Neural progenitor cell (in vitro differentiated cells): ENCODE measurements at regions not wholly inside any gene's neighbourhood (a gene's known extent, or its start where the extent isn't known, plus 50 kb on each side); places are given as distances from the start of the nearest gene placed in this dataset.

Experiments used
- DNase-seq: peaks from one replicate; pipeline ENCODE4 v3.0.0-alpha.2; 2016; ENCODE audit warnings: low spot score
- H2AFZ ChIP-seq: fragments of 200-600 bp; sonication (generic); replicated peaks from 2 replicates; pipeline ENCODE4 v1.6.1; 2016; ENCODE audit warnings: antibody characterized with exemption
- H3F3A ChIP-seq: fragments of 200-600 bp; sonication (generic); 2 replicates; pipeline ENCODE4 v1.6.1; 2016; ENCODE audit warnings: antibody characterized with exemption, low read depth
- H3K27ac ChIP-seq: fragments of 200-600 bp; sonication (generic); 2 replicates; pipeline ENCODE4 v1.5.1; 2016; ENCODE audit warnings: mild to moderate bottlenecking
- H3K27me3 ChIP-seq: fragments of 200-600 bp; sonication (generic); 2 replicates; pipeline ENCODE4 v1.6.1; 2016; ENCODE audit warnings: mild to moderate bottlenecking, moderate library complexity
- H3K36me3 ChIP-seq: fragments of 200-600 bp; sonication (generic); 2 replicates; pipeline ENCODE4 v1.5.1; 2016
- H3K4me1 ChIP-seq: fragments of 200-600 bp; sonication (generic); 2 replicates; pipeline ENCODE4 v1.6.1; 2016; ENCODE audit warnings: mixed run types
- H3K4me2 ChIP-seq: fragments of 200-600 bp; sonication (generic); 2 replicates; pipeline ENCODE4 v1.6.1; 2016
- H3K4me3 ChIP-seq: fragments of 200-600 bp; sonication (generic); 2 replicates; pipeline ENCODE4 v1.5.1; 2016
- H3K79me2 ChIP-seq: fragments of 200-600 bp; sonication (generic); 2 replicates; pipeline ENCODE4 v1.6.1; 2016; ENCODE audit warnings: low read depth
- H3K9ac ChIP-seq: fragments of 200-600 bp; sonication (generic); 2 replicates; pipeline ENCODE4 v1.6.1; 2016
- H3K9me3 ChIP-seq: fragments of 200-600 bp; sonication (generic); 2 replicates; pipeline ENCODE4 v1.5.1; 2016; ENCODE audit warnings: low read depth
- H4K20me1 ChIP-seq: fragments of 200-600 bp; sonication (generic); 2 replicates; pipeline ENCODE4 v1.6.1; 2016; ENCODE audit warnings: low read depth
- H3K27ac Mint-ChIP-seq: 3 replicates; pipeline ENCODE4 v1.8.0; 2021; ENCODE audit warnings: mixed read lengths
- H3K27me3 Mint-ChIP-seq: 2 replicates; pipeline ENCODE4 v1.8.0; 2022; ENCODE audit warnings: low read depth, mild to moderate bottlenecking, inconsistent platforms, moderate library complexity, mixed read lengths; ENCODE audit not compliant: insufficient read depth
- H3K36me3 Mint-ChIP-seq: 3 replicates; pipeline ENCODE4 v1.8.0; 2021; ENCODE audit warnings: mixed read lengths
- H3K4me1 Mint-ChIP-seq: 3 replicates; pipeline ENCODE4 v1.8.0; 2021; ENCODE audit warnings: mixed read lengths
- H3K4me3 Mint-ChIP-seq: 3 replicates; pipeline ENCODE4 v1.8.0; 2021; ENCODE audit warnings: mild to moderate bottlenecking, moderate library complexity, mixed read lengths
- H3K9me3 Mint-ChIP-seq: 3 replicates; pipeline ENCODE4 v1.8.0; 2020; ENCODE audit warnings: mixed read lengths
- EZH2 ChIP-seq: fragments of 200-600 bp; sonication (generic); IDR thresholded peaks from 2 replicates; pipeline ENCODE4 v1.6.1; 2017; ENCODE audit warnings: antibody characterized with exemption, mild to moderate bottlenecking, moderate library complexity
- EZH2phosphoT487 ChIP-seq: fragments of 200-600 bp; sonication (generic); IDR thresholded peaks from 2 replicates; pipeline ENCODE4 v1.6.1; 2017; ENCODE audit warnings: antibody characterized with exemption
- TF ChIP-seq, protein P1 (sequence below): fragments of 200-600 bp; sonication (generic); IDR thresholded peaks from 2 replicates; pipeline ENCODE4 v1.5.1; 2017; ENCODE audit warnings: antibody characterized with exemption, mild to moderate bottlenecking

DNA sequence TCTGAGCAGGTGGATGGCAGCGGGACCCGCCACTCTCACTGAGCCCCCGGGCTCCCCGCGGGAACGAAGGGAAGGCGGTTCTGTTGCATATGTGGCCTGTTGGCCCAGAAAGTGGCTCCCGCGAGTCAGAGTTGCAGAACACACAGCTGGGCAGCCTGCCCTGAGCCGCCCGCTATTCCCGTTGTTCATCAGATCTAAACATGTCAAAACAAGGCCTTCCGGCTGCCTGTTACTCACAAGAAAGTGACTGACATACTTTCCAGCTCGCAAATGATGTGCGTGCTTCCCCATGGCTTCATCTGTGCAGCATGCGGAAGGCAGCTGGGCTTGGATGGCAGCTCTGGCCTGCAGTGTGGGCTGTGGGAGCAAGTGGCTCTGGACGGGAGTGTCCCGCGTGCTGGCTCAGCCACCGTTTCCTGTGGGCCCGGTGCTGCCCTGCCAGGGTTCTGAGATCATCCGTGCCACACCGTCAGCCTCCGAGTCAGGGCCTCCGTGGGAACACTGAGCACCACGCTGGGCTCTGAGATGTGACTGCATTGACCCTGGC, 227.3 kb downstream of the ERMARD start:
- peaks cover 38% of the 10 kb centered on the region for H3K4me1 Mint-ChIP-seq
- Histone ChIP-seq H3F3A (no peaks in the 10 kb centered on the region), H3K9ac (no peak overlapping the region), H3K79me2 (no peaks in the 10 kb centered on the region), H3K4me3 (no peak overlapping the region), H3K36me3 (no peaks in the 10 kb centered on the region), H3K9me3 (no peaks in the 10 kb centered on the region), H3K27ac (no peak overlapping the region), H3K4me2 (no peak overlapping the region), H4K20me1 (no peaks in the 10 kb centered on the region), H3K27me3 (no peaks in the 10 kb centered on the region), H3K4me1 (peaks cover 7% of the 10 kb centered on the region), H2AFZ (no peak overlapping the region)
- H3K36me3 Mint-ChIP-seq: no peaks in the 10 kb centered on the region
- TF ChIP-seq, protein P1, sequence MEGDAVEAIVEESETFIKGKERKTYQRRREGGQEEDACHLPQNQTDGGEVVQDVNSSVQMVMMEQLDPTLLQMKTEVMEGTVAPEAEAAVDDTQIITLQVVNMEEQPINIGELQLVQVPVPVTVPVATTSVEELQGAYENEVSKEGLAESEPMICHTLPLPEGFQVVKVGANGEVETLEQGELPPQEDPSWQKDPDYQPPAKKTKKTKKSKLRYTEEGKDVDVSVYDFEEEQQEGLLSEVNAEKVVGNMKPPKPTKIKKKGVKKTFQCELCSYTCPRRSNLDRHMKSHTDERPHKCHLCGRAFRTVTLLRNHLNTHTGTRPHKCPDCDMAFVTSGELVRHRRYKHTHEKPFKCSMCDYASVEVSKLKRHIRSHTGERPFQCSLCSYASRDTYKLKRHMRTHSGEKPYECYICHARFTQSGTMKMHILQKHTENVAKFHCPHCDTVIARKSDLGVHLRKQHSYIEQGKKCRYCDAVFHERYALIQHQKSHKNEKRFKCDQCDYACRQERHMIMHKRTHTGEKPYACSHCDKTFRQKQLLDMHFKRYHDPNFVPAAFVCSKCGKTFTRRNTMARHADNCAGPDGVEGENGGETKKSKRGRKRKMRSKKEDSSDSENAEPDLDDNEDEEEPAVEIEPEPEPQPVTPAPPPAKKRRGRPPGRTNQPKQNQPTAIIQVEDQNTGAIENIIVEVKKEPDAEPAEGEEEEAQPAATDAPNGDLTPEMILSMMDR: no peak
- TF ChIP-seq EZH2 (no peak), EZH2phosphoT487 (no peak)
- no peak overlapping the region for H3K27ac Mint-ChIP-seq
- DNase-seq: no peak
- H3K9me3 Mint-ChIP-seq: no peaks in the 10 kb centered on the region
- H3K4me3 Mint-ChIP-seq: no peak overlapping the region
- peaks cover 18% of the 10 kb centered on the region for H3K27me3 Mint-ChIP-seq

DNA sequence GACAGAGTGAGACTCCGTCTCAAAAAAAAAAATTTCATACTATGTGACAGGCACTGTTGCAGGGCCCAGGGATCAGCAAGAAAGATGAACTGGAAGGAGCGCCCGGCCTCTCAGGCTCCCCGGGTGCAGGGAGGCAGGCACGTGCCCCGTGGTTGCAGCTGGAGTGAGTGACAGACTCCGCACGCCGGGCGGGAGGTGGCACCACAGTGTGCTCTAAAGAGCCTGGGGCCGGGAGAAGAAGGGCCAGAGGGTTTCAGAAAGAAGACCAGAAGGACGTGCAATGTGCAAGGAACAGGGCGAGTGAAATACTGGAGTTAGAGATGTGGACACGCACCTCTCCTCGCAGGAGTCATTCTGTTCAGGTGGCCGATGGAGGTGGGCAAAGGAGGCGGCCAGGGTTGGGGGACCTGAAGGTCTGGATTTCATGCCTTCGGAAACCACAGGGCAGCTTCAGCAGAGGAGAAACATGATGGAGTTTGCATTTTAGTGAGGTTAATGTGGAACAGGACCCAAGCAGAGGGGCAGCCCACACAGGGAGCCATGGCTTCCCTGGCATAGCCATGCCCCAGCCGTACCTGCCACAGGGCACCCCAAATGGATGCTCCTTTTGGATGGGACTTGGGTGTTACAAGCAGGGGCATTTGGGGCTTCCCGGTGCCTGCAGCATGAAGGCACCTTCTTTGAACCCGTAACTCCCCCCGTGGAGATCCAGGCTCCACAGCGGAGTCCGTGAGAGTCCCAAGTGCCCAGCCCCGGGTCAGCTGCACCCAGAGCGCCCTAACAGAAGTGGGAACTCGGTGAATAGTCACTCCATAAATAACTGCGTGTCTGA, 226.2 kb downstream of the ERMARD start:
- Histone ChIP-seq H3K36me3 (no peaks in the 10 kb centered on the region), H3K27ac (no peak overlapping the region), H3K4me1 (peaks cover 7% of the 10 kb centered on the region), H3K27me3 (no peaks in the 10 kb centered on the region), H3F3A (no peaks in the 10 kb centered on the region), H2AFZ (no peak overlapping the region), H4K20me1 (no peaks in the 10 kb centered on the region), H3K4me2 (no peak overlapping the region), H3K9me3 (no peaks in the 10 kb centered on the region), H3K9ac (no peak overlapping the region), H3K4me3 (no peak overlapping the region), H3K79me2 (no peaks in the 10 kb centered on the region)
- H3K36me3 Mint-ChIP-seq: no peaks in the 10 kb centered on the region
- H3K4me3 Mint-ChIP-seq: no peak overlapping the region
- TF ChIP-seq, protein P1: no peak
- TF ChIP-seq EZH2phosphoT487 (no peak), EZH2 (no peak)
- no peak for DNase-seq
- H3K4me1 Mint-ChIP-seq: peaks cover 38% of the 10 kb centered on the region
- H3K27me3 Mint-ChIP-seq: peaks cover 18% of the 10 kb centered on the region
- H3K9me3 Mint-ChIP-seq: peaks cover 1% of the 10 kb centered on the region
- H3K27ac Mint-ChIP-seq: no peak overlapping the region

DNA sequence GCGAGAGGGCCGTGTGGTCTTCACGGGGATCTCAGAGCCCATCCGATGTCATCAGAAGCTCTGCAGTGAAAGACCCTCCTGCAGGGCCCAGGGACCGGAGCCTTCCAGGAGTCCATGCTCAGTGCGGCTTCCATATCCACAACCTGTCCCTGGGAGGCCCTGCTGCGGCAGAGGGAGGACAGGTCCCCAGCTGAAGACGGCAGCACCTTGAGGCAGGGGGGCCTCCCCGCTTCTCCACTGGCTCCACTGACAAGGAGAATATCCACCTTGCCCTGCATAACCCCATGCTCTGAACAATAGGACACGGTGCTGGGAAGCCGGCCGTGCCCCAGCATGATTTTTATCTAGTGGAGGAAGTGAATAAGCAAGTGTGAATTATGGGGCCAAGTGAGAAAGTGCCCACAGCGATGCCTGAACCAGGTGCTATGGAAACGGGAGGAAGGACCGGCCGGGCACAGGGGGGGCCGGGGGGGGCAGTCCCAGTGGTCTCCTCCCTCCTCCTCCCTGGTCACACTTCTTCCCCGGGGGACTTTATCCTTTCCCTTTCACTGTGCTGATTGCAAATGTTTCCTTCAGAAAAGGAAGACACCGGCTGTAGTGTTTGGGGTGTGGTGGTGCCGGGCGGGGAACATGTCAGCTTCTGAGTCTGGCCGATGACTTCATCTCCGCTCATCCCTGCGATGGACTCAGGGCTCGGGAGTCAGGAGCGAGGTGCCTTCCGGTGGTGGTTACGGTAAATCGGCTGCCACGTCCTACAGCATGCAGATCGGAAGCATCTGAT, 225.1 kb downstream of the ERMARD start:
- H3K9me3 Mint-ChIP-seq: peaks cover 3% of the 10 kb centered on the region

More for the DNA sequence above, 225.1 kb downstream of the ERMARD start:
- Histone ChIP-seq H3F3A (no peaks in the 10 kb centered on the region), H3K4me2 (no peak overlapping the region), H3K4me3 (no peak overlapping the region), H3K27me3 (no peaks in the 10 kb centered on the region), H3K79me2 (no peaks in the 10 kb centered on the region), H3K9ac (no peak overlapping the region), H3K27ac (no peak overlapping the region), H3K4me1 (peaks cover 7% of the 10 kb centered on the region), H3K9me3 (no peaks in the 10 kb centered on the region), H4K20me1 (no peaks in the 10 kb centered on the region), H2AFZ (no peak overlapping the region), H3K36me3 (no peaks in the 10 kb centered on the region)
- Mint-ChIP-seq H3K27ac (no peak overlapping the region), H3K36me3 (no peaks in the 10 kb centered on the region), H3K4me3 (no peak overlapping the region), H3K27me3 (peaks cover 16% of the 10 kb centered on the region), H3K4me1 (peaks cover 40% of the 10 kb centered on the region)
- TF ChIP-seq, protein P1: no peak
- no peak for TF ChIP-seq EZH2
- no peak for TF ChIP-seq EZH2phosphoT487
- no peak for DNase-seq
